ENCODE measurements at regions not wholly inside any gene's neighbourhood (a gene's known extent, or its start where the extent isn't known, plus 50 kb on each side); places are given as distances from the start of the nearest gene placed in this dataset.

- no peaks in the 10 kb centered on the region for H3K4me1 ChIP-seq (ENCODE audit: control insufficient read depth, insufficient read depth, low read length)
Measured at GRCh38 chr14:54147758-54148157, 191.1 kb upstream of the BMP4 start.

DNA sequence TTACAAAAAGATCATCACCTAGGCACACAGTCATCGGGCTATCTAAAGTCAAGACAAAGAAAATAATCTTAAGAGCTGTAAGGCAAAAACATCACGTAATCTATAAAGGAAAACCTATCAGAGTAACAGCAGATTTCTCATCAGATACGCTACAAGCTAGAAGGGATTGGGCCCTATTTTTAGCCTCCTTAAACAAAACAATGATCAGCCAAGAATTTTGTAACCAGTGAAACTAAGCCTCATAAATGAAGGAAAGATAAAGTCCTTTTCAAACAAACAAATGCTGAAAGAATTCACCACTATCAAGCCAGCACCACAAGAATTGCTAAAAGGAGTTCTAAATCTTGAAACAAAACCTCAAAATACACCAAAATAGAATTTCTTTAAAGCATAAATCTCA, 191.6 kb upstream of the BMP4 start:
- no peaks in the 10 kb centered on the region for H3K36me3 ChIP-seq (ENCODE audit: control insufficient read depth, insufficient read depth, low read length, severe bottlenecking)
- peaks cover 29% of the 10 kb centered on the region for H3K9me3 ChIP-seq (ENCODE audit: control insufficient read depth, low read length)
- H3K9ac ChIP-seq (ENCODE audit: low read length): no peak overlapping the region
- H3K27me3 ChIP-seq (replicated peaks; ENCODE audit: control insufficient read depth, insufficient read depth, low read length): no peaks in the 10 kb centered on the region
- no peak for DNase-seq (ENCODE audit: low read depth)
- no peak overlapping the region for H3K4me3 ChIP-seq (ENCODE audit: low read length)
- no peaks in the 10 kb centered on the region for H3K4me1 ChIP-seq (ENCODE audit: control insufficient read depth, insufficient read depth, low read length)

More at GRCh38 chr14:54147758-54148157, 191.1 kb upstream of the BMP4 start:
- no peak for DNase-seq (ENCODE audit: low read depth)
- Histone ChIP-seq H3K27me3 (replicated peaks; ENCODE audit: control insufficient read depth, insufficient read depth, low read length) (peaks cover under 1% of the 10 kb centered on the region), H3K9me3 (ENCODE audit: control insufficient read depth, low read length) (peaks cover 29% of the 10 kb centered on the region), H3K4me3 (ENCODE audit: low read length) (no peak overlapping the region), H3K36me3 (ENCODE audit: control insufficient read depth, insufficient read depth, low read length, severe bottlenecking) (no peaks in the 10 kb centered on the region), H3K9ac (ENCODE audit: low read length) (no peak overlapping the region)

DNA sequence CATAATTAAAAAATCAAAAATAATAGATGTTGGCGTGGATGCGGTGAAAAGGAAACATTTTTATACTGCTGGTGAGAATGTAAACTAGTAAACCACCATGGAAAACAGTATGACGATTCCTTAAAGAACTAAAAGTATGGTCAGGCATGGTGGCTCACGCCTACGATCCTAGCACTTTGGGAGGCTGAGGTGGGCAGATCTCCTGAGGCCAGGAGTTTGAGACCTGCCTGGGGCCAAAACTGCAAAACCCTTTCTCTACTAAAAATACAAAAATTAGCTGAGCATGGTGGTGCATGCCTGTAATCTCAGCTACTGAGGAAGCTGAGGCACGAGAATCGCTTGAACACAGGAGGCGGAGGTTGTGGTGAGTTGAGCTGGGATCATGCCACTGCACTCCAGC, 195.7 kb upstream of the BMP4 start:
- Histone ChIP-seq H3K27me3 (replicated peaks; ENCODE audit: control insufficient read depth, insufficient read depth, low read length) (no peaks in the 10 kb centered on the region), H3K9me3 (ENCODE audit: control insufficient read depth, low read length) (peaks cover 26% of the 10 kb centered on the region), H3K36me3 (ENCODE audit: control insufficient read depth, insufficient read depth, low read length, severe bottlenecking) (no peaks in the 10 kb centered on the region), H3K4me3 (ENCODE audit: low read length) (no peak overlapping the region), H3K9ac (ENCODE audit: low read length) (no peak overlapping the region), H3K4me1 (ENCODE audit: control insufficient read depth, insufficient read depth, low read length) (no peaks in the 10 kb centered on the region)
- DNase-seq (ENCODE audit: low read depth): no peak

- no peaks in the 10 kb centered on the region for H3K9me3 ChIP-seq (ENCODE audit: control insufficient read depth, low read length)
- no peak overlapping the region for H3K9ac ChIP-seq (ENCODE audit: low read length)
- peaks cover 12% of the 10 kb centered on the region for H3K27me3 ChIP-seq (replicated peaks; ENCODE audit: control insufficient read depth, insufficient read depth, low read length)
- peaks cover 13% of the 10 kb centered on the region for H3K4me1 ChIP-seq (ENCODE audit: control insufficient read depth, insufficient read depth, low read length)
- no peak for DNase-seq (ENCODE audit: low read depth)
- no peaks in the 10 kb centered on the region for H3K36me3 ChIP-seq (ENCODE audit: control insufficient read depth, insufficient read depth, low read length, severe bottlenecking)
- H3K4me3 ChIP-seq (ENCODE audit: low read length): no peak overlapping the region
Measured at GRCh38 chr14:54166049-54166950, 209.7 kb upstream of the BMP4 start.

DNA sequence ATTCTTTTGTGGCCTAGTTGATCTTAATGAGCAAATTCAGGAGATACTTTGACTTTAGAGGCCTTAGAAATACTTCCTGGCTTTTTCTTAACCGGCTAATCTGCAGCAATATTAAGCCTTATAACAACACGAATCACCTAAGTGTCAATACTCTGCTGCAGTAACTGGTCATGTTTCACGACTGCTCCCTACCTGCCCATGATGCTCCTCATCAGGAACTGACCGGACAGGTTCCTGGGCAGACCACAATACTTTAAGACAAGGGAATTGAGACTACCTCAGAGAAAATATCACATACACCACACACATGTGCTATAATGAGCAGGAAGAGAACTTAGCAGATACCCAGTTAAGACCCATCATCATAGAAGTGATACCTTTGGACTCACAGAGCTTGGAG, 211.9 kb upstream of the BMP4 start:
- peaks cover 5% of the 10 kb centered on the region for H3K9me3 ChIP-seq (ENCODE audit: control insufficient read depth, low read length)
- no peak overlapping the region for H3K9ac ChIP-seq (ENCODE audit: low read length)
- no peak for DNase-seq (ENCODE audit: low read depth)
- peaks cover 19% of the 10 kb centered on the region for H3K4me1 ChIP-seq (ENCODE audit: control insufficient read depth, insufficient read depth, low read length)
- H3K4me3 ChIP-seq (ENCODE audit: low read length): no peak overlapping the region
- H3K27me3 ChIP-seq (replicated peaks; ENCODE audit: control insufficient read depth, insufficient read depth, low read length): peaks cover 8% of the 10 kb centered on the region
- H3K36me3 ChIP-seq (ENCODE audit: control insufficient read depth, insufficient read depth, low read length, severe bottlenecking): no peaks in the 10 kb centered on the region

GRCh38 chr14:54169254-54169924, 212.8 kb upstream of the BMP4 start:
- H3K27me3 ChIP-seq (replicated peaks; ENCODE audit: control insufficient read depth, insufficient read depth, low read length): peaks cover 7% of the 10 kb centered on the region
- peaks cover 28% of the 10 kb centered on the region for H3K4me1 ChIP-seq (ENCODE audit: control insufficient read depth, insufficient read depth, low read length)
- no peaks in the 10 kb centered on the region for H3K36me3 ChIP-seq (ENCODE audit: control insufficient read depth, insufficient read depth, low read length, severe bottlenecking)
- DNase-seq (ENCODE audit: low read depth): no peak
- H3K9ac ChIP-seq (ENCODE audit: low read length): no peak overlapping the region
- H3K4me3 ChIP-seq (ENCODE audit: low read length): no peak overlapping the region
- H3K9me3 ChIP-seq (ENCODE audit: control insufficient read depth, low read length): peaks cover 5% of the 10 kb centered on the region

GRCh38 chr14:54170301-54170700, 213.7 kb upstream of the BMP4 start:
- H3K9me3 ChIP-seq (ENCODE audit: control insufficient read depth, low read length): peaks cover 5% of the 10 kb centered on the region
- H3K36me3 ChIP-seq (ENCODE audit: control insufficient read depth, insufficient read depth, low read length, severe bottlenecking): no peaks in the 10 kb centered on the region
- peaks cover 3% of the 10 kb centered on the region for H3K27me3 ChIP-seq (replicated peaks; ENCODE audit: control insufficient read depth, insufficient read depth, low read length)
- H3K9ac ChIP-seq (ENCODE audit: low read length): no peak overlapping the region
- no peak for DNase-seq (ENCODE audit: low read depth)
- H3K4me1 ChIP-seq (ENCODE audit: control insufficient read depth, insufficient read depth, low read length): peaks cover 37% of the 10 kb centered on the region
- H3K4me3 ChIP-seq (ENCODE audit: low read length): no peak overlapping the region

- H3K9me3 ChIP-seq (ENCODE audit: control insufficient read depth, low read length): peaks cover 5% of the 10 kb centered on the region
- H3K4me1 ChIP-seq (ENCODE audit: control insufficient read depth, insufficient read depth, low read length): peaks cover 37% of the 10 kb centered on the region
- H3K4me3 ChIP-seq (ENCODE audit: low read length): no peak overlapping the region
- H3K9ac ChIP-seq (ENCODE audit: low read length): no peak overlapping the region
- H3K27me3 ChIP-seq (replicated peaks; ENCODE audit: control insufficient read depth, insufficient read depth, low read length): peaks cover 6% of the 10 kb centered on the region
- no peaks in the 10 kb centered on the region for H3K36me3 ChIP-seq (ENCODE audit: control insufficient read depth, insufficient read depth, low read length, severe bottlenecking)
- no peak for DNase-seq (ENCODE audit: low read depth)
Measured at GRCh38 chr14:54172114-54172513, 215.5 kb upstream of the BMP4 start.

DNA sequence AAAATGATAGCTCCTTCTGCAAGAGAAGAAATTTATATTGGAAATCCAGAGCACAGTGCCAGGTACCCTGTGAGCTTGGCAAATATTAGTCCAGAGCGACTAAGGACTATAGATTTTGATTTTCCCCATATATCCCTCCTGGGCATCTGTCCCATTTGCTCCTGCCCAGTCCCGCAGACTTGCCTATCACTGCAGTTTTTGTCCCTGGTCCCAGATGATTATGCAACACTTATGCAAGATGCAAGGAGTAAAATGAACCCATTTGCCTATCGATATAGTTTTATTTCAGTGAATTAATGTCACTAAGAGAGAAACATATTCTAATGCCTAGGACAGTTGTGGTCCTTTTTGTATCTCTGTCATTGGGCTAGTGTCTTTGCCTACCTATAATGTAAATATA, 215.9 kb upstream of the BMP4 start:
- no peak for DNase-seq (ENCODE audit: low read depth)
- peaks cover 6% of the 10 kb centered on the region for H3K27me3 ChIP-seq (replicated peaks; ENCODE audit: control insufficient read depth, insufficient read depth, low read length)

GRCh38 chr14:54173802-54174201, 217.2 kb upstream of the BMP4 start:
- no peak overlapping the region for H3K4me3 ChIP-seq (ENCODE audit: low read length)
- H3K36me3 ChIP-seq (ENCODE audit: control insufficient read depth, insufficient read depth, low read length, severe bottlenecking): no peaks in the 10 kb centered on the region
- H3K9me3 ChIP-seq (ENCODE audit: control insufficient read depth, low read length): peaks cover 5% of the 10 kb centered on the region
- peaks cover 35% of the 10 kb centered on the region for H3K4me1 ChIP-seq (ENCODE audit: control insufficient read depth, insufficient read depth, low read length)
- H3K9ac ChIP-seq (ENCODE audit: low read length): no peak overlapping the region
- peak; percentile 36 for DNase-seq (ENCODE audit: low read depth)
- H3K27me3 ChIP-seq (replicated peaks; ENCODE audit: control insufficient read depth, insufficient read depth, low read length): peaks cover 6% of the 10 kb centered on the region

More for the DNA sequence above, 215.9 kb upstream of the BMP4 start:
- no peak overlapping the region for H3K4me3 ChIP-seq (ENCODE audit: low read length)
- H3K9ac ChIP-seq (ENCODE audit: low read length): no peak overlapping the region
- peaks cover 5% of the 10 kb centered on the region for H3K9me3 ChIP-seq (ENCODE audit: control insufficient read depth, low read length)
- no peaks in the 10 kb centered on the region for H3K36me3 ChIP-seq (ENCODE audit: control insufficient read depth, insufficient read depth, low read length, severe bottlenecking)
- peaks cover 37% of the 10 kb centered on the region for H3K4me1 ChIP-seq (ENCODE audit: control insufficient read depth, insufficient read depth, low read length)

DNA sequence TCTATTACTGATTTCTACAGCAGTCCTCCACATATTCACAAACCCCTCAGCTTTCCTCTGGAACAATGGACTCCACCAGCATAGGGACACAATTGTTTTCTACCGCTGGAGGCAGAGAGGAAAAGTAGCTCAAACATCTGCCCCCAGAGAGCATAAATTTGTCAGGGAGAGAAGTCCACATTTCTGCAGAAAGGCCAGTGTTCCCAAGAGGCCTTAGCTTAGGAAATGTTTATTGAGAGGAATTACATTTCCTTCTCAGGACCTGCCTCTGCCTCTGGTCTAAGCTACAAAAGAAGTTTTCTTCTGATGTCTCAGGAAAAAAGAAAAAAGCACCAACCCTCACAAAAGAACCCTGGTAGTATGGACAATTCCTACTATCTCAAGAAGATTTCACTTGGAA, 217.8 kb upstream of the BMP4 start:
- Histone ChIP-seq H3K27me3 (replicated peaks; ENCODE audit: control insufficient read depth, insufficient read depth, low read length) (peaks cover 6% of the 10 kb centered on the region), H3K4me1 (ENCODE audit: control insufficient read depth, insufficient read depth, low read length) (peaks cover 30% of the 10 kb centered on the region), H3K9ac (ENCODE audit: low read length) (peak overlapping the region; percentile 45), H3K9me3 (ENCODE audit: control insufficient read depth, low read length) (peaks cover 5% of the 10 kb centered on the region), H3K4me3 (ENCODE audit: low read length) (no peak overlapping the region), H3K36me3 (ENCODE audit: control insufficient read depth, insufficient read depth, low read length, severe bottlenecking) (no peaks in the 10 kb centered on the region)
- DNase-seq (ENCODE audit: low read depth): peak; percentile 31
